GM23338 (cell line): ENCODE measurements at regions not wholly inside any gene's neighbourhood (a gene's known extent, or its start where the extent isn't known, plus 50 kb on each side); places are given as distances from the start of the nearest gene placed in this dataset.

Source experiments
- ATAC-seq: fragments of 200-7000 bp; cut with Tn5 transposase; 3 replicates; pipeline ENCODE4 v1.9.1; 2020
- DNase-seq: peaks from one replicate; pipeline ENCODE4 v3.0.0-alpha.2; 2015; ENCODE audit warnings: low spot score
- H2AFZ ChIP-seq: fragments of 200-600 bp; sonication (generic); 2 replicates; pipeline ENCODE4 v1.8.0; 2016; ENCODE audit warnings: antibody characterized with exemption, mild to moderate bottlenecking, moderate library complexity
- H3F3A ChIP-seq: fragments of 200-600 bp; sonication (generic); replicated peaks from 2 replicates; pipeline ENCODE4 v1.8.0; 2017; ENCODE audit warnings: antibody characterized with exemption, mixed run types, low read depth
- H3K27ac ChIP-seq: fragments of 200-600 bp; sonication (generic); 2 replicates; pipeline ENCODE4 v1.6.1; 2016; ENCODE audit warnings: low read depth
- H3K27me3 ChIP-seq: fragments of 200-600 bp; sonication (generic); 2 replicates; pipeline ENCODE4 v1.8.0; 2016; ENCODE audit warnings: mild to moderate bottlenecking, mixed run types, moderate library complexity; ENCODE audit not compliant: insufficient read depth
- H3K36me3 ChIP-seq: fragments of 200-600 bp; sonication (generic); 2 replicates; pipeline ENCODE4 v1.8.0; 2016; ENCODE audit warnings: mild to moderate bottlenecking; ENCODE audit not compliant: insufficient read depth
- H3K4me1 ChIP-seq: fragments of 200-600 bp; sonication (generic); 2 replicates; pipeline ENCODE4 v1.8.0; 2016; ENCODE audit warnings: mild to moderate bottlenecking, moderate library complexity; ENCODE audit not compliant: insufficient read depth
- H3K4me2 ChIP-seq: fragments of 200-600 bp; sonication (generic); 2 replicates; pipeline ENCODE4 v1.7.1; 2017; ENCODE audit warnings: mixed run types
- H3K4me3 ChIP-seq: fragments of 200-600 bp; sonication (generic); 2 replicates; pipeline ENCODE4 v1.6.1; 2016; ENCODE audit warnings: mixed run types
- H3K79me2 ChIP-seq: fragments of 200-600 bp; sonication (generic); replicated peaks from 2 replicates; pipeline ENCODE4 v1.8.0; 2017; ENCODE audit warnings: mild to moderate bottlenecking; ENCODE audit not compliant: insufficient read depth
- H3K9me2 ChIP-seq: fragments of 200-600 bp; sonication (generic); 2 replicates; pipeline ENCODE4 v1.8.0; 2017; ENCODE audit not compliant: insufficient read depth
- H4K20me1 ChIP-seq: fragments of 200-600 bp; sonication (generic); replicated peaks from 2 replicates; pipeline ENCODE4 v1.8.0; 2017; ENCODE audit warnings: mild to moderate bottlenecking; ENCODE audit not compliant: insufficient read depth
- H3K27ac Mint-ChIP-seq: 2 replicates; pipeline ENCODE4 v1.8.0; 2020; ENCODE audit warnings: inconsistent platforms, mild to moderate bottlenecking, moderate library complexity, mixed read lengths
- H3K27me3 Mint-ChIP-seq: 3 replicates; pipeline ENCODE4 v1.8.0; 2022; ENCODE audit warnings: low read depth, mild to moderate bottlenecking, moderate library complexity, mixed read lengths, inconsistent platforms; ENCODE audit not compliant: insufficient read depth, poor library complexity
- H3K36me3 Mint-ChIP-seq: 3 replicates; pipeline ENCODE4 v1.8.0; 2021; ENCODE audit warnings: low read depth, mild to moderate bottlenecking, inconsistent platforms, moderate library complexity, mixed read lengths
- H3K4me1 Mint-ChIP-seq: 3 replicates; pipeline ENCODE4 v1.8.0; 2020; ENCODE audit warnings: mild to moderate bottlenecking, inconsistent platforms, mixed read lengths
- H3K4me3 Mint-ChIP-seq: 3 replicates; pipeline ENCODE4 v1.8.0; 2021; ENCODE audit warnings: moderate library complexity, mild to moderate bottlenecking, inconsistent platforms, mixed read lengths
- H3K9me3 Mint-ChIP-seq: 3 replicates; pipeline ENCODE4 v1.8.0; 2020; ENCODE audit warnings: moderate library complexity, mild to moderate bottlenecking, inconsistent platforms, mixed read lengths
- POLR2AphosphoS5 ChIP-seq: IDR thresholded peaks from 2 replicates; pipeline ENCODE4 v1.6.1; 2016; ENCODE audit warnings: antibody characterized with exemption, low read depth
- ZNF114 ChIP-seq: fragments of 250-450 bp; sonication (Bioruptor Pico); IDR thresholded peaks from 2 replicates; pipeline ENCODE4 v1.5.0; 2020; ENCODE audit warnings: mild to moderate bottlenecking, moderate library complexity
- TF ChIP-seq, protein P1 (sequence below): fragments of 250-450 bp; sonication (Bioruptor Pico); IDR thresholded peaks from 2 replicates; pipeline ENCODE4 v1.5.0; 2020; ENCODE audit warnings: mild to moderate bottlenecking, moderate library complexity
- TF ChIP-seq, protein P2 (sequence below): IDR thresholded peaks from 2 replicates; pipeline ENCODE4 v1.6.1; 2016; ENCODE audit warnings: antibody characterized with exemption

DNA sequence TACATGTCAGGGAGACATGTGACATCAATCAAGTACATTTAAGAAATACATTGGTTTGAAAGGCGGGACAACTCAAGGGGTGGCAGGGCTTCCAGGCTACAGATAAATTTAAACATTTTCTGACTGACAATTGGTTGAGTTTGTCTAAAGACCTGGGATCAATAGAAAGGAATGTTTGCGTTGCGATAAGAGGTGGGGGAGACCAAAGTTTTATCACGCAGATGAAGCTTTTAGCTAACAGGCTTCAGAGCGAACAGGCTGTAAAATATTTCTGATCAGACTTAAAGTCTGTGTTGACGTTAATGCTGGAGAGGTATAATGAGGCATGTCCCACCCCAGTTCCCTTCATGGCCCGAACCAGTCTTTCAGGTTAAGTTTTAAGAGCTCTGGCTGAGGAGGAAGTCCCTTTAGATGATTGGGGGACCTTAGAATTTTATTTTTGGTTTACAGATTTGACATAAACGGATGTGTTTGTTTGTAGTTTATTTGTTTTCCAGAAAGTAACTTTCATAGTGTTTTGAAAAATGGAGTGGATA is 346.7 kb upstream of the RASGEF1B start (continued):
- TF ChIP-seq, protein P1, sequence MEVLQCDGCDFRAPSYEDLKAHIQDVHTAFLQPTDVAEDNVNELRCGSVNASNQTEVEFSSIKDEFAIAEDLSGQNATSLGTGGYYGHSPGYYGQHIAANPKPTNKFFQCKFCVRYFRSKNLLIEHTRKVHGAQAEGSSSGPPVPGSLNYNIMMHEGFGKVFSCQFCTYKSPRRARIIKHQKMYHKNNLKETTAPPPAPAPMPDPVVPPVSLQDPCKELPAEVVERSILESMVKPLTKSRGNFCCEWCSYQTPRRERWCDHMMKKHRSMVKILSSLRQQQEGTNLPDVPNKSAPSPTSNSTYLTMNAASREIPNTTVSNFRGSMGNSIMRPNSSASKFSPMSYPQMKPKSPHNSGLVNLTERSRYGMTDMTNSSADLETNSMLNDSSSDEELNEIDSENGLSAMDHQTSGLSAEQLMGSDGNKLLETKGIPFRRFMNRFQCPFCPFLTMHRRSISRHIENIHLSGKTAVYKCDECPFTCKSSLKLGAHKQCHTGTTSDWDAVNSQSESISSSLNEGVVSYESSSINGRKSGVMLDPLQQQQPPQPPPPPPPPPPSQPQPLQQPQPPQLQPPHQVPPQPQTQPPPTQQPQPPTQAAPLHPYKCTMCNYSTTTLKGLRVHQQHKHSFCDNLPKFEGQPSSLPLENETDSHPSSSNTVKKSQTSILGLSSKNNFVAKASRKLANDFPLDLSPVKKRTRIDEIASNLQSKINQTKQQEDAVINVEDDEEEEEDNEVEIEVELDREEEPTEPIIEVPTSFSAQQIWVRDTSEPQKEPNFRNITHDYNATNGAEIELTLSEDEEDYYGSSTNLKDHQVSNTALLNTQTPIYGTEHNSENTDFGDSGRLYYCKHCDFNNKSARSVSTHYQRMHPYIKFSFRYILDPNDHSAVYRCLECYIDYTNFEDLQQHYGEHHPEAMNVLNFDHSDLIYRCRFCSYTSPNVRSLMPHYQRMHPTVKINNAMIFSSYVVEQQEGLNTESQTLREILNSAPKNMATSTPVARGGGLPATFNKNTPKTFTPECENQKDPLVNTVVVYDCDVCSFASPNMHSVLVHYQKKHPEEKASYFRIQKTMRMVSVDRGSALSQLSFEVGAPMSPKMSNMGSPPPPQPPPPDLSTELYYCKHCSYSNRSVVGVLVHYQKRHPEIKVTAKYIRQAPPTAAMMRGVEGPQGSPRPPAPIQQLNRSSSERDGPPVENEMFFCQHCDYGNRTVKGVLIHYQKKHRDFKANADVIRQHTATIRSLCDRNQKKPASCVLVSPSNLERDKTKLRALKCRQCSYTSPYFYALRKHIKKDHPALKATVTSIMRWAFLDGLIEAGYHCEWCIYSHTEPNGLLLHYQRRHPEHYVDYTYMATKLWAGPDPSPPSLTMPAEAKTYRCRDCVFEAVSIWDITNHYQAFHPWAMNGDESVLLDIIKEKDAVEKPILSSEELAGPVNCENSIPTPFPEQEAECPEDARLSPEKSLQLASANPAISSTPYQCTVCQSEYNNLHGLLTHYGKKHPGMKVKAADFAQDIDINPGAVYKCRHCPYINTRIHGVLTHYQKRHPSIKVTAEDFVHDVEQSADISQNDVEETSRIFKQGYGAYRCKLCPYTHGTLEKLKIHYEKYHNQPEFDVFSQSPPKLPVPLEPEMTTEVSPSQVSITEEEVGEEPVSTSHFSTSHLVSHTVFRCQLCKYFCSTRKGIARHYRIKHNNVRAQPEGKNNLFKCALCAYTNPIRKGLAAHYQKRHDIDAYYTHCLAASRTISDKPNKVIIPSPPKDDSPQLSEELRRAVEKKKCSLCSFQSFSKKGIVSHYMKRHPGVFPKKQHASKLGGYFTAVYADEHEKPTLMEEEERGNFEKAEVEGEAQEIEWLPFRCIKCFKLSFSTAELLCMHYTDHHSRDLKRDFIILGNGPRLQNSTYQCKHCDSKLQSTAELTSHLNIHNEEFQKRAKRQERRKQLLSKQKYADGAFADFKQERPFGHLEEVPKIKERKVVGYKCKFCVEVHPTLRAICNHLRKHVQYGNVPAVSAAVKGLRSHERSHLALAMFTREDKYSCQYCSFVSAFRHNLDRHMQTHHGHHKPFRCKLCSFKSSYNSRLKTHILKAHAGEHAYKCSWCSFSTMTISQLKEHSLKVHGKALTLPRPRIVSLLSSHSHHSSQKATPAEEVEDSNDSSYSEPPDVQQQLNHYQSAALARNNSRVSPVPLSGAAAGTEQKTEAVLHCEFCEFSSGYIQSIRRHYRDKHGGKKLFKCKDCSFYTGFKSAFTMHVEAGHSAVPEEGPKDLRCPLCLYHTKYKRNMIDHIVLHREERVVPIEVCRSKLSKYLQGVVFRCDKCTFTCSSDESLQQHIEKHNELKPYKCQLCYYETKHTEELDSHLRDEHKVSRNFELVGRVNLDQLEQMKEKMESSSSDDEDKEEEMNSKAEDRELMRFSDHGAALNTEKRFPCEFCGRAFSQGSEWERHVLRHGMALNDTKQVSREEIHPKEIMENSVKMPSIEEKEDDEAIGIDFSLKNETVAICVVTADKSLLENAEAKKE (CRISPR knock-in tag): no peak
- TF ChIP-seq, protein P2, sequence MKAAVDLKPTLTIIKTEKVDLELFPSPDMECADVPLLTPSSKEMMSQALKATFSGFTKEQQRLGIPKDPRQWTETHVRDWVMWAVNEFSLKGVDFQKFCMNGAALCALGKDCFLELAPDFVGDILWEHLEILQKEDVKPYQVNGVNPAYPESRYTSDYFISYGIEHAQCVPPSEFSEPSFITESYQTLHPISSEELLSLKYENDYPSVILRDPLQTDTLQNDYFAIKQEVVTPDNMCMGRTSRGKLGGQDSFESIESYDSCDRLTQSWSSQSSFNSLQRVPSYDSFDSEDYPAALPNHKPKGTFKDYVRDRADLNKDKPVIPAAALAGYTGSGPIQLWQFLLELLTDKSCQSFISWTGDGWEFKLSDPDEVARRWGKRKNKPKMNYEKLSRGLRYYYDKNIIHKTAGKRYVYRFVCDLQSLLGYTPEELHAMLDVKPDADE: no peak

DNA sequence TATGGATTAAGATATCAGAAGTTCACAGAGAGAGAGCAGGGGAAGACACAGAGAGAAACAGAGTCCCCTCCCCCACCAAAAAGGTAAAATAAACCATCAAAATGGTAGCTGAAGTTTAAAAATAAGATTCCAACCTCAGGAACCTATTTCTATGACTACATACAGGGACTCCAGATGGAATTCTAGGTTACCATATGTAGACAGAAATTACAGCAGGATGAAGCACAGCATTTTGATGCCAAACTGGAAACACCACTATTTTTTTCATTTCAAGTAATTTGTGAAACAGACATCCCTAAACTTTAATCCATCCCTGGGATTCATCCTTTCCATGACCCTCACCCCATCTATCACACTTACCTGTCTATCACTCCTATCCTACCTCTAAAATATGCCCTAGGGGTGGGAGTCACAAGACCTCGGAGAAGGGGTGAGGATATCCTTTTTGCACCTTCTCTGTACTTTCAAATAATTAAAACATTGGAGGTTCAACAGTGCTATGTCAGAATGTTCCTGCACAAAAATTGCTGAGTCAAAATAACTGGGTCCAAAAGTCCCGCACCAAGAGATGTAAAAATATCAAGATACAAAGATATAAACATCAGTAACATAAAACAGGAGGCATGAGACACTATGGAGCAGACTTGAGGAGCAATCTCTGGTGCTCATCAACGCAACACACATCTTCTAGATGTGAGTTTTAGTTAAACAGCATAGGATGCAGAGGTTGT is 344.5 kb upstream of the RASGEF1B start:
- Histone ChIP-seq H3K4me2 (no peak overlapping the region), H3K27me3 (no peaks in the 10 kb centered on the region), H3K79me2 (no peaks in the 10 kb centered on the region), H3K4me1 (no peaks in the 10 kb centered on the region), H2AFZ (no peak overlapping the region), H3F3A (no peaks in the 10 kb centered on the region), H3K27ac (no peak overlapping the region), H3K36me3 (no peaks in the 10 kb centered on the region), H3K4me3 (no peak overlapping the region), H4K20me1 (no peaks in the 10 kb centered on the region), H3K9me2 (0 out of 2 replicates have a peak, but pooled peaks cover 4% of the 10 kb centered on the region)
- Mint-ChIP-seq H3K36me3 (no peaks in the 10 kb centered on the region), H3K4me1 (peaks cover 3% of the 10 kb centered on the region; the same call in 1 of the 3 replicates), H3K4me3 (no peak overlapping the region), H3K27me3 (peaks cover 6% of the 10 kb centered on the region), H3K9me3 (no peaks in the 10 kb centered on the region), H3K27ac (no peak overlapping the region)
- ATAC-seq (no peak), DNase-seq (no peak)
- no peak for TF ChIP-seq ZNF114
- TF ChIP-seq POLR2AphosphoS5: no peak
- TF ChIP-seq, protein P1 (CRISPR knock-in tag): no peak
